BE2C (cell line): ENCODE measurements at regions not wholly inside any gene's neighbourhood (a gene's known extent, or its start where the extent isn't known, plus 50 kb on each side); places are given as distances from the start of the nearest gene placed in this dataset.

Source experiments
- DNase-seq: peaks from one replicate; pipeline ENCODE4 v3.0.0-alpha.2; 2020
- H3K27me3 ChIP-seq: fragments of 250-450 bp; sonication (Bioruptor Pico); 2 replicates; pipeline ENCODE4 v1.5.1; 2020; ENCODE audit warnings: mild to moderate bottlenecking
- H3K36me3 ChIP-seq: fragments of 250-450 bp; sonication (Bioruptor Pico); 2 replicates; pipeline ENCODE4 v1.5.1; 2020; ENCODE audit warnings: mild to moderate bottlenecking
- H3K4me1 ChIP-seq: fragments of 250-450 bp; sonication (Bioruptor Pico); 2 replicates; pipeline ENCODE4 v1.5.1; 2020
- H3K4me3 ChIP-seq: 2 replicates; pipeline ENCODE4 v1.5.1; 2011; ENCODE audit warnings: low read depth, low read length
- H3K9me3 ChIP-seq: fragments of 250-450 bp; sonication (Bioruptor Pico); 2 replicates; pipeline ENCODE4 v1.5.1; 2020
- CTCF ChIP-seq: IDR thresholded peaks from 2 replicates; pipeline ENCODE4 v1.5.1; 2012; ENCODE audit warnings: mild to moderate bottlenecking, low read depth, low read length

- DNase-seq, result no peak
- Histone ChIP-seq H3K4me3 (no peak overlapping the region), H3K9me3 (no peaks in the 10 kb centered on the region), H3K27me3 (no peaks in the 10 kb centered on the region), H3K4me1 (no peaks in the 10 kb centered on the region), H3K36me3 (no peaks in the 10 kb centered on the region)
- no peak for TF ChIP-seq CTCF
These were observed 281.0 kb upstream of the UGT8 start for GRCh38 chr4:114317564-114317963.

- no peak overlapping the region for H3K4me3 ChIP-seq
- no peaks in the 10 kb centered on the region for H3K36me3 ChIP-seq
- no peaks in the 10 kb centered on the region for H3K27me3 ChIP-seq
- TF ChIP-seq CTCF, result no peak
- DNase-seq, result no peak
- H3K4me1 ChIP-seq, result no peaks in the 10 kb centered on the region
- H3K9me3 ChIP-seq, result no peaks in the 10 kb centered on the region
These were observed 280.3 kb upstream of the UGT8 start for GRCh38 chr4:114318309-114318708.

GRCh38 chr4:114320126-114320525 lies 278.5 kb upstream of the UGT8 start:
- no peaks in the 10 kb centered on the region for H3K4me1 ChIP-seq
- DNase-seq, result no peak
- H3K4me3 ChIP-seq, result no peak overlapping the region
- no peaks in the 10 kb centered on the region for H3K27me3 ChIP-seq
- TF ChIP-seq CTCF, result no peak
- H3K9me3 ChIP-seq, result no peaks in the 10 kb centered on the region
- H3K36me3 ChIP-seq, result no peaks in the 10 kb centered on the region

- H3K4me1 ChIP-seq, result no peaks in the 10 kb centered on the region
- no peak for TF ChIP-seq CTCF
These were observed 277.2 kb upstream of the UGT8 start for GRCh38 chr4:114321366-114321765.

GRCh38 chr4:114323841-114324240 lies 274.8 kb upstream of the UGT8 start:
- no peak for TF ChIP-seq CTCF
- no peaks in the 10 kb centered on the region for H3K27me3 ChIP-seq
- DNase-seq, result no peak
- no peaks in the 10 kb centered on the region for H3K9me3 ChIP-seq
- H3K36me3 ChIP-seq, result no peaks in the 10 kb centered on the region
- H3K4me1 ChIP-seq, result no peaks in the 10 kb centered on the region
- no peak overlapping the region for H3K4me3 ChIP-seq

More at GRCh38 chr4:114321366-114321765, 277.2 kb upstream of the UGT8 start:
- H3K4me3 ChIP-seq, result no peak overlapping the region
- H3K9me3 ChIP-seq, result no peaks in the 10 kb centered on the region
- no peaks in the 10 kb centered on the region for H3K27me3 ChIP-seq
- DNase-seq, result no peak
- H3K36me3 ChIP-seq, result no peaks in the 10 kb centered on the region

- Histone ChIP-seq H3K9me3 (no peaks in the 10 kb centered on the region), H3K36me3 (no peaks in the 10 kb centered on the region), H3K4me3 (no peak overlapping the region), H3K27me3 (no peaks in the 10 kb centered on the region), H3K4me1 (no peaks in the 10 kb centered on the region)
- DNase-seq, result no peak
- TF ChIP-seq CTCF, result no peak
These were observed 272.2 kb upstream of the UGT8 start for GRCh38 chr4:114326358-114326757.
